Astrocyte of the spinal cord (primary cell): ENCODE measurements at regions not wholly inside any gene's neighbourhood (a gene's known extent, or its start where the extent isn't known, plus 50 kb on each side); places are given as distances from the start of the nearest gene placed in this dataset.

ENCODE experiments used
- DNase-seq: peaks from one replicate; pipeline ENCODE4 v3.0.0; 2011; ENCODE audit warnings: low read depth, low spot score
- H3K4me3 ChIP-seq: 2 replicates; pipeline ENCODE4 v1.5.1; 2011; ENCODE audit warnings: low read depth, mild to moderate bottlenecking, low read length, moderate library complexity
- in situ Hi-C: cut with HindIII; loops from 2 replicates; pipeline ENCODE4 v1.10.0; 2017; ENCODE audit warnings: low sequenced_read_pairs
- TF ChIP-seq, protein P1 (sequence below): IDR thresholded peaks from 2 replicates; pipeline ENCODE4 v1.5.1; 2012; ENCODE audit warnings: low read depth, mild to moderate bottlenecking, low read length, inconsistent platforms

DNA sequence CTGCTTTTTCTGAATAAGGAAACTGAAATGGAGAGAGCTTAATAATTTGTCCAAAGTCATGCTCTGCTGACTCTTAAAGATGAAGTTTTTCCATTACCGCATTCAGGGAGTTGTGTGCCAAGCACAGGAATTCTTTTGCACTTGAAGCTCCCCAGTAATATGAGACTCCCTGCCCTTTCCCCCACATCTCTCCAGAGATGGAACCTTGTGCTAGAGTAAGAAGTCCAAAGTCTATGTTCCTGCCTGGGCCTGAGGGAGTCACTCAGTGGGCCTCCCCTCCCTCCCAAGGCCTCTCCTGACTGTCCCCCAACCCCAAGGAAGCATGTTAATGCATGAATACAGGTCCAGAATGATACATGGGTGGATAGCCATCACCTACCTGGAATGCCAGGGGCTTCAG lies 173.3 kb upstream of the SEMA6A start:
- in situ Hi-C loops, result no loop called here
- TF ChIP-seq, protein P1, sequence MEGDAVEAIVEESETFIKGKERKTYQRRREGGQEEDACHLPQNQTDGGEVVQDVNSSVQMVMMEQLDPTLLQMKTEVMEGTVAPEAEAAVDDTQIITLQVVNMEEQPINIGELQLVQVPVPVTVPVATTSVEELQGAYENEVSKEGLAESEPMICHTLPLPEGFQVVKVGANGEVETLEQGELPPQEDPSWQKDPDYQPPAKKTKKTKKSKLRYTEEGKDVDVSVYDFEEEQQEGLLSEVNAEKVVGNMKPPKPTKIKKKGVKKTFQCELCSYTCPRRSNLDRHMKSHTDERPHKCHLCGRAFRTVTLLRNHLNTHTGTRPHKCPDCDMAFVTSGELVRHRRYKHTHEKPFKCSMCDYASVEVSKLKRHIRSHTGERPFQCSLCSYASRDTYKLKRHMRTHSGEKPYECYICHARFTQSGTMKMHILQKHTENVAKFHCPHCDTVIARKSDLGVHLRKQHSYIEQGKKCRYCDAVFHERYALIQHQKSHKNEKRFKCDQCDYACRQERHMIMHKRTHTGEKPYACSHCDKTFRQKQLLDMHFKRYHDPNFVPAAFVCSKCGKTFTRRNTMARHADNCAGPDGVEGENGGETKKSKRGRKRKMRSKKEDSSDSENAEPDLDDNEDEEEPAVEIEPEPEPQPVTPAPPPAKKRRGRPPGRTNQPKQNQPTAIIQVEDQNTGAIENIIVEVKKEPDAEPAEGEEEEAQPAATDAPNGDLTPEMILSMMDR, result no peak
- H3K4me3 ChIP-seq, result no peak overlapping the region
- peak; percentile 9 for DNase-seq

DNA sequence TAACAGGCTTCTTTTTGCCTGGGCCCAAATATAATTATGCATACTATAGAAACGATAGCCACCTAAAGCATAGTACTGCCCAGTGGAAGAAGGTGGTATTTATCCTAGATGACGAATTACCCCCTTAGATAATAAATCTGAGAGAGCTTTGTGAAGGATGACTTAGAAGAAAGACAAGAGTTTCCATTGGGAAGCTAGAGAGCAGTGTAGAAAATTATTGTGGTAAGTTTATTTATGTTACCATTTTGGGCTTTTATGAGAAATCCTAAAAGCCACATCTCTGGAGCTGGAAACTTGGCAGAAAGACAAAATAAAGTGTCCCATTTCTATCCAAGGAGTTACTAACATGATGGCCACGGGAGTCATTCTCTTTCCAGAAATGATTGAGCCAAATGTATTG lies 172.0 kb upstream of the SEMA6A start:
- TF ChIP-seq, protein P1, result no peak
- no peak overlapping the region for H3K4me3 ChIP-seq
- no peak for DNase-seq
- in situ Hi-C loops, result no loop called here

DNA sequence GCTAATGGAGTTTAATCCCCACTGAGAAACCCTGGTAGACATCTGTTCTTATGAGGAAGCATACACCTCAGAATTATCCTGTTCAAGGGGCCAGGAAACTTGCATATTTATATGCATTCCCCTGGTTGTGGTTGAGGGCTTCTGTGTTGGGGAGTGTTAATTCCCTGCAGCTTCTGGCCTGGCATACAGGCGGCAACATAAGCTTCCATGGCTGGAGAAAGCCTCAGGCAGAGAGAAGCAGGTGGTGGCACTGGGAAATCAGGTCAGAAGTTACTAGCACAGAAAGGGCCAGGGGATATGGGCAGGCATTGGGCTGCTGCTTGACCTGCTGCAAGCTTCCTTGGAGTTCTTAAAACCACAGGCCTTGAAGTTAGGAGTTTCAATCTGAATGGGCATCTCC lies 166.1 kb upstream of the SEMA6A start:
- TF ChIP-seq, protein P1, result no peak
- no peak for DNase-seq
- no peak overlapping the region for H3K4me3 ChIP-seq
- in situ Hi-C loops, result no loop called here

DNA sequence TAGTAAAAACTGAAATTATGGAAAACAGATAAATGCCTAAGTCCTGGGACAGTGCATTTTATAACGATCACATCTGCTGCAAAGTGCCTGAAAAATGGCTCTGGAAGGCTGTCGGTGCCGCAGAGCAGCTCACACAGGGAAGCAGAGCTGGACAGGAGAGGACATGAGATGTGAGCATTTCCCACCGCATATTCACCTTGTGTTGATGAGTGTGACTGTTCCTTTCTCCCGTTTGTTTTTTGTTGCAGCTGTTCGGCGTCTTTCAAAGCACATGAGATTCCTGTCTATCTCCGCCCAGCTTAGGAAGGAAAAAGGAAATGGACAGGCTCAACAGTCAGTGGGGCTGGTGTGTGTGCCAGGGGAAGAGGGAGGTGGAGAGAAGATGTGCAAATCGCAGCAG lies 164.9 kb upstream of the SEMA6A start:
- no peak for DNase-seq
- TF ChIP-seq, protein P1, result no peak
- in situ Hi-C loops, result no loop called here
- H3K4me3 ChIP-seq, result no peak overlapping the region

DNA sequence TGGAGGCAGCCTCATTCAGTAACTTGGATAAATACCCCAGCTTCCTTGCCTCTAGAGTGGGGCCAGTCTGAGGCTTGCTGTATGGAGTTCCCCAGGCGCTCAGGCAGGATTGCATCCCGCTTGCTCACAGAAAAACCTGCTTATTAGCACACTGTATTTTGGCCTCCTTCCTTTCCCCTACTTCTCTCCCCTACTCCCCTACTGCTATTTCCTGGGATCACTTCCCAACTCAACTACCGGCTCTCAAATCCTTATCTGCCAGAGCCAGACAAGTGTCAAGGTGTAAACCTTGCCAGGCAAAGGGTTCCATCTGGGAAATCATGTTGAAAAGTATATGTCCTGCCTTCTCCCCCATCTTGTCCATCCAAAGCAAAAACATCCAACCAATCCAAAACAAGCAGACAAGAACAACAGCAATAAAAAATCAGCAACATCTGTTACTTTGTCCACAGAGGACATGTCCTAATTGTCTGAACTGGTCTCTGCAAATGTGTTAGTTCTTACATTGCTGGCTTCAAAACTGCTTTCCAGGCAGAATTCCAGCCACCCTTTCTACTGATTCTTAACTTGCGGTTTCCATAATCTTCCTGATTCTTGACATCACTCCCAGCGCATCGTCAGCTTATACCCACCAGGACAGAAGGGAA lies 164.1 kb upstream of the SEMA6A start:
- in situ Hi-C loops, result no loop called here

DNA sequence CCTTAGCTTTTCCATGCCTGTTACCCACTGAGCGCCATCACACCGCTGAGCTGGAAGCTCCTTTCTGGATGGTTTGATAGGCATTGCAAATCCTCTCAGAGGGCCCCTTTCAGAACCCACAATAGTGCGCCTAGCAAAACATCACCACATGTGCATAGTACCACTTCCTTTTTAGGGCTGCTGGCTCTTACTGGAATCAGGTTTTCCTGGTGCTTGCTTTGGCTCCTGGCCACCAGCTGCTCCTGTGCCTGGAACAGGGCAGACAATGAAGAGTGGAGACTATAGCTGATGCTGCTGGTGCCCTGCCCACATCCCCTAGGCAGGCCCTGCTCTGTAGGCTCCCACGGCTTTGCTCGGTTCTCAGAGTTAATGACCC lies 163.6 kb upstream of the SEMA6A start:
- H3K4me3 ChIP-seq, result no peak overlapping the region
- DNase-seq, result peak; percentile 74
- in situ Hi-C loops, result no loop called here
- TF ChIP-seq, protein P1, result no peak

More for the DNA sequence above, 164.1 kb upstream of the SEMA6A start:
- DNase-seq, result peak; percentile 24
- H3K4me3 ChIP-seq, result no peak overlapping the region
- TF ChIP-seq, protein P1, result no peak

DNA sequence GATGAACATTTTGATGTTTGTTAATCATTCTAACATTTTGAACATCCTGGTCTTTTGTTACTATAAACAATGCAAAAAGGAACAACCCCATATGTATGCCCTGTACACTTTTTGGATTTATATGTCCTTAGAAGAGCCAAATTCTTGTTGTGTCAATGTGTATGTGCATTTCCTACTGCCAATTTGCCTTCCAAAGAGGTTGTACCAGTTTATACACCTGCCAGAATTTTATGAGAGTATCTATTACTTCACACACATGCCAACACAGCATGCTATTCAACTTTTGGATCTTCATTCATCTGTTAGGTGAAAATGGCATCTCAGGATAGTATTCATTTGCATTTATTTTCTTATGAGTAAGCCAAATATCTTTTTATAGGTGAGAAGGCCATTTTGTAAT lies 162.0 kb upstream of the SEMA6A start:
- in situ Hi-C loops, result no loop called here
- no peak for DNase-seq
- TF ChIP-seq, protein P1, result no peak
- no peak overlapping the region for H3K4me3 ChIP-seq
